Thyroid gland (tissue), 4 donors: ENCODE measurements at regions not wholly inside any gene's neighbourhood (a gene's known extent, or its start where the extent isn't known, plus 50 kb on each side); places are given as distances from the start of the nearest gene placed in this dataset.
"Not testable (repeated sequence)": the region's sequence is repeated elsewhere in the genome, so short reads cannot be mapped to it uniquely, and the experiment has no call there.

Experiments used
- DNase-seq, 2 donors: peaks; one replicate each; pipeline ENCODE4 v3.0.0-alpha.2; 2019
- H3K27ac ChIP-seq, 3 donors: fragments of 200-600 bp; sonication (generic); 1 replicate in 2 of 3; 2 replicates in 1 of 3; pipeline ENCODE4 v1.5.1; 2016 to 2019; ENCODE audit warnings: mild to moderate bottlenecking in 1 of 3, moderate library complexity in 1 of 3
- H3K27me3 ChIP-seq: fragments of 200-600 bp; sonication (generic); one replicate; pipeline ENCODE4 v1.5.1; 2019
- H3K36me3 ChIP-seq, 2 donors: fragments of 200-600 bp; sonication (generic); one replicate each; pipeline ENCODE4 v1.5.1; 2016 to 2019
- H3K4me1 ChIP-seq, 2 donors: fragments of 200-600 bp; sonication (generic); one replicate each; pipeline ENCODE4 v1.5.1; 2017 to 2019
- H3K4me3 ChIP-seq, 3 donors: fragments of 200-600 bp; sonication (generic); replicated peaks in 1 of 3; 1 replicate in 2 of 3; 2 replicates in 1 of 3; pipeline ENCODE4 v1.5.1; 2016; ENCODE audit warnings: mild to moderate bottlenecking in 1 of 3
- H3K9me3 ChIP-seq: fragments of 200-600 bp; sonication (generic); one replicate; pipeline ENCODE4 v1.5.1; 2017
- CTCF ChIP-seq, 6 experiments: fragments of 200-600 bp in 3 of 6; fragments of 450-650 bp in 3 of 6; sonication (generic) in 3 of 6; IDR thresholded peaks; one replicate each; pipeline ENCODE4 v1.5.1; 2016 to 2019; ENCODE audit warnings: antibody characterized with exemption in 6 of 6, mild to moderate bottlenecking in 2 of 6, inconsistent platforms in 1 of 6, moderate library complexity in 1 of 6
- POLR2A ChIP-seq, 2 donors: fragments of 450-650 bp; IDR thresholded peaks; one replicate each; pipeline ENCODE4 v1.6.1; 2017; ENCODE audit warnings: antibody characterized with exemption in 2 of 2, mild to moderate bottlenecking in 2 of 2, moderate library complexity in 1 of 2
- WGBS, 2 donors: methylation state at CpG; one replicate each; pipeline ENCODE4 v1.1.5; 2017; 5-methylcytosine and 5-hydroxymethylcytosine counted together
- intact Hi-C: fragments of 100-400 bp; cut with DNase I; formaldehyde crosslinking; loops from one replicate; pipeline ENCODE4 v1.15.1; 2023

GRCh38 chr4:19187096-19187495, 1064.6 kb upstream of the SLIT2 start:
- WGBS, 2 donors: 63 to 68% methylated on average over 2 of the region's 2 CpGs
- H3K4me3 ChIP-seq: no peak overlapping the region
- DNase-seq: no peak
- H3K9me3 ChIP-seq: no peaks in the 10 kb centered on the region
- TF ChIP-seq CTCF (IDR thresholded peaks at IDR 0.05): no peak
- no peak for TF ChIP-seq POLR2A (IDR thresholded peaks at IDR 0.05)
- no peak overlapping the region for H3K27ac ChIP-seq
- H3K4me1 ChIP-seq: no peaks in the 10 kb centered on the region
- H3K36me3 ChIP-seq: no peaks in the 10 kb centered on the region
- no peaks in the 10 kb centered on the region for H3K27me3 ChIP-seq
- intact Hi-C loops: no loop called here

GRCh38 chr4:19181631-19182030, 1070.1 kb upstream of the SLIT2 start:
- H3K4me1 ChIP-seq, H3K36me3 ChIP-seq, H3K4me3 ChIP-seq, H3K27ac ChIP-seq, H3K27me3 ChIP-seq, intact Hi-C loops, H3K9me3 ChIP-seq, DNase-seq: not testable (repeated sequence)

- 70 to 94% methylated on average over 2 of the region's 2 CpGs for WGBS, 2 donors
Observed at GRCh38 chr4:19178835-19179234, 1072.9 kb upstream of the SLIT2 start.

GRCh38 chr4:19177616-19178015, 1074.1 kb upstream of the SLIT2 start:
- no peaks in the 10 kb centered on the region for H3K9me3 ChIP-seq
- intact Hi-C loops: no loop called here

More at GRCh38 chr4:19178835-19179234, 1072.9 kb upstream of the SLIT2 start:
- Histone ChIP-seq H3K27ac (no peak overlapping the region), H3K9me3 (no peaks in the 10 kb centered on the region), H3K4me1 (no peaks in the 10 kb centered on the region), H3K4me3 (no peak overlapping the region), H3K36me3 (no peaks in the 10 kb centered on the region), H3K27me3 (no peaks in the 10 kb centered on the region)
- DNase-seq: no peak
- TF ChIP-seq POLR2A (IDR thresholded peaks at IDR 0.05): no peak
- TF ChIP-seq CTCF (IDR thresholded peaks at IDR 0.05): no peak
- intact Hi-C loops: no loop called here

DNA sequence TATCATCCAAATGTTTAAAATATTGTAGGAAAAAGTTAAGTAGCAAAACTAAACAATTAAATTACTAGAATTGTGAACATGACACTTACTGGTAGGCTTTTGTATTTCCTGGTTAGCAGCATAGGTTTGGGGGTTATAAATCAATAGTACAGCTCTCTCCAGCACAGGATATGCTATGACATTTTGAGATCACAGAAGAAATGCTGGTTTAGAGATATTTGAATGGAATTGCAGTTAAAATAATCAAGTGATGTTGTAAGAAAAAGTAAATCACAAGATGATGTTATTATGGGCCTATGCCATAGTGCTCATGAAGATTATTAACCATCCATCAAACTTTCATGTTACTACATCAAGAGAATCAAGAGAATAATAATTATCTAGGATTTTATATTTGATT, 1079.9 kb upstream of the SLIT2 start:
- Histone ChIP-seq H3K4me1 (no peaks in the 10 kb centered on the region), H3K27ac (no peak overlapping the region), H3K4me3 (no peak overlapping the region), H3K9me3 (no peaks in the 10 kb centered on the region), H3K27me3 (no peaks in the 10 kb centered on the region), H3K36me3 (no peaks in the 10 kb centered on the region)
- intact Hi-C loops: no loop called here
- TF ChIP-seq CTCF (IDR thresholded peaks at IDR 0.05): no peak
- TF ChIP-seq POLR2A (IDR thresholded peaks at IDR 0.05): no peak
- DNase-seq: no peak

More at GRCh38 chr4:19177616-19178015, 1074.1 kb upstream of the SLIT2 start:
- Histone ChIP-seq H3K4me3 (no peak overlapping the region), H3K36me3 (no peaks in the 10 kb centered on the region), H3K27ac (no peak overlapping the region), H3K4me1 (no peaks in the 10 kb centered on the region), H3K27me3 (no peaks in the 10 kb centered on the region)
- no peak for TF ChIP-seq POLR2A (IDR thresholded peaks at IDR 0.05)
- no peak for TF ChIP-seq CTCF (IDR thresholded peaks at IDR 0.05)
- WGBS, 2 donors: 89 to 91% methylated on average over 4 of the region's 4 CpGs
- DNase-seq: no peak

- Histone ChIP-seq H3K9me3 (no peaks in the 10 kb centered on the region), H3K4me3 (no peak overlapping the region), H3K27me3 (no peaks in the 10 kb centered on the region), H3K27ac (no peak overlapping the region), H3K4me1 (no peaks in the 10 kb centered on the region), H3K36me3 (no peaks in the 10 kb centered on the region)
- no peak for DNase-seq
- no peak for TF ChIP-seq POLR2A (IDR thresholded peaks at IDR 0.05)
- TF ChIP-seq CTCF (IDR thresholded peaks at IDR 0.05): no peak
- intact Hi-C loops: no loop called here
Observed at GRCh38 chr4:19167311-19167710, 1084.4 kb upstream of the SLIT2 start.
